ENCODE measurements at regions not wholly inside any gene's neighbourhood (a gene's known extent, or its start where the extent isn't known, plus 50 kb on each side); places are given as distances from the start of the nearest gene placed in this dataset.

GRCh38 chr1:188218289-188218688, 1389.5 kb downstream of the PLA2G4A start:
- TF ChIP-seq CTCF (IDR thresholded peaks at IDR 0.05 in 8 of 11, conservative IDR thresholded peaks at IDR 0.05 in 3 of 11) (no peak), POLR2A (IDR thresholded peaks at IDR 0.05) (no peak)
